T-helper 1 cell treated with Interleukin-12 subunit alpha and Interleukin-12 subunit beta and Interleukin-4 antibody, amounts not matched to agents 30 μg/mL and 1 μg/mL, for 36 hours (primary cell): ENCODE measurements at regions not wholly inside any gene's neighbourhood (a gene's known extent, or its start where the extent isn't known, plus 50 kb on each side); places are given as distances from the start of the nearest gene placed in this dataset.

Experiments
- H3K27ac Mint-ChIP-seq: one replicate; pipeline ENCODE4 v1.8.0; 2021; ENCODE audit warnings: mild to moderate bottlenecking, mixed read lengths
- H3K27me3 Mint-ChIP-seq: one replicate; pipeline ENCODE4 v1.8.0; 2021; ENCODE audit warnings: low read depth, mixed read lengths
- H3K36me3 Mint-ChIP-seq: one replicate; pipeline ENCODE4 v1.8.0; 2021; ENCODE audit warnings: low read depth, mixed read lengths
- H3K4me1 Mint-ChIP-seq: one replicate; pipeline ENCODE4 v1.8.0; 2021; ENCODE audit warnings: low read depth, mixed read lengths
- H3K4me3 Mint-ChIP-seq: one replicate; pipeline ENCODE4 v1.8.0; 2021; ENCODE audit warnings: mild to moderate bottlenecking, moderate library complexity, mixed read lengths
- H3K9me3 Mint-ChIP-seq: one replicate; pipeline ENCODE4 v1.8.0; 2021; ENCODE audit warnings: mixed read lengths

DNA sequence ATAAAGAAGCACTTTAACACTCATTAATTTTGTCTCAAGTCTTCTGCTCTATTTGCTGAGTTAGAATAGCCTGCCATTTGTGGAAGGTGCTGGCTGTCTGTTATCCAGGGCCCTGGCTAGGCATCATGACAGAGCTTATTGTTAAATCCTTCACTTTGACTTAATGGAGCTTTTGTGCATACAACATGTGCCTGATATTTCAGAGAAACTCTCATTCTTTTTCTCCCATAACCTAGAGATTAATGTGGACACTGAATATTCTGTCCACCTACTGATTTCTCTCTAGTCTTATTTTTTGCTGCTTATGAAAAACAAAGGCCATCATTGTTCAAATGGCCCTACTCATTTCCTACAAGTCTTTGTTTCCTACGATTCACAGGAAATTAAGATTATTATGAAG, 383.1 kb upstream of the HTR2A start:
- Mint-ChIP-seq H3K4me3 (no peak overlapping the region), H3K36me3 (no peaks in the 10 kb centered on the region), H3K9me3 (no peaks in the 10 kb centered on the region), H3K27ac (no peak overlapping the region), H3K27me3 (no peaks in the 10 kb centered on the region), H3K4me1 (no peaks in the 10 kb centered on the region)

DNA sequence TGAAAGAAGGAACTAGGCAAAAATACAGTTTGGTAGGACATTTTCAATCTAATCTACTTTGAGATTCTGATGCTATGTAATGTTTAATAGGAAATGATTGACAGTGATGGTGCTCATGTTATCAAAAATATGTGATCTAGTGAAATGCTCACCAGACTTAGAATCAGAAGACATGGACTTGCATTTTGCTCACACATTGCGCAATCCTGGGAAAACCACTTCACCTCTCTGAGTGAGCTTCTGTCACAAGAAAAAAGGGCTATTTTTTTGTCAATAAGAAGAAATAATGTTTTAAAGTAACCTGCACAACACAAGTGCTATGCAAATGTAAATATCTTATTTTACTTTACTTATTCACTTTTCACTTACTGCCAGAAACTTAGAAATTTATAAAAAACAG, 380.9 kb upstream of the HTR2A start:
- Mint-ChIP-seq H3K4me1 (no peaks in the 10 kb centered on the region), H3K27ac (no peak overlapping the region), H3K4me3 (no peak overlapping the region), H3K27me3 (no peaks in the 10 kb centered on the region), H3K9me3 (no peaks in the 10 kb centered on the region), H3K36me3 (no peaks in the 10 kb centered on the region)

DNA sequence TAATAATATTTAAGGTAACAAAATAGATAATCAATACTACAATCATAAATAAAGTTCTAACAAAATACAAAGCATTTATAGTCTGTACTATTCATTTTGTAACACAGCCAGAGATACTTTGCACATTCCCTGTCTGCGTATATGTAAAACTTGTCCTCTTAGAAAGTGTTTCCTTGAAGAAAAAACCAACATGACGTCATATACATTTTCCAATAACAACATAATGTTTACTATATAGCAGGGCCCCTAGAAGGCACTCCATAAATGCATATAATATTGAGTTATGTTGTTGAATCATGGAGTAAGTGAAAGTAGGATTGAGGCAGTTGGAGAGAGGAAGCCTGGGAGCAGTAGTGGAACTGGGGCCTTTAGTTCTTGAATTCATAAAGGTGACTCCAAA, 371.4 kb upstream of the HTR2A start:
- H3K27me3 Mint-ChIP-seq: no peaks in the 10 kb centered on the region
- no peak overlapping the region for H3K27ac Mint-ChIP-seq
- no peaks in the 10 kb centered on the region for H3K36me3 Mint-ChIP-seq
- no peak overlapping the region for H3K4me3 Mint-ChIP-seq
- H3K4me1 Mint-ChIP-seq: no peaks in the 10 kb centered on the region
- H3K9me3 Mint-ChIP-seq: no peaks in the 10 kb centered on the region

DNA sequence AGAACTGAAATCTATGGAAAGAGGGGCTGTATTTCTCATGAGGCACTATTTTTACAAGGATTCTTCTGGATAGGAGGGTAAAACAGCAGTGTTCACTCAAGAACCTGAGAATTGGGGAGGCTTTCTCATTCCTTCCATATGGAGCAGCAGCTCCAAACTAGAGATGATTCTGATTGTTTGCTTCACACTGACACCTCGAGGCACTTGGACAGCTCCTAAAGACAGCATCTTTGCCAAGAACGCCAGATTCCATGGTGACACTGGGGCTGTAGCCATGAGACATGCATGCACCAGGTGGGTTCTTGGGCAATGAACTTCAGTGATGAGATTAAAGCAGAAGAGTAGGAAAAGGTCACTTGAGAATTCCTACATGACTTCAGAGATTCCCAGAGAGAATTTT, 361.5 kb upstream of the HTR2A start:
- Mint-ChIP-seq H3K9me3 (no peaks in the 10 kb centered on the region), H3K27me3 (no peaks in the 10 kb centered on the region), H3K4me1 (no peaks in the 10 kb centered on the region), H3K27ac (no peak overlapping the region), H3K4me3 (no peak overlapping the region), H3K36me3 (no peaks in the 10 kb centered on the region)

DNA sequence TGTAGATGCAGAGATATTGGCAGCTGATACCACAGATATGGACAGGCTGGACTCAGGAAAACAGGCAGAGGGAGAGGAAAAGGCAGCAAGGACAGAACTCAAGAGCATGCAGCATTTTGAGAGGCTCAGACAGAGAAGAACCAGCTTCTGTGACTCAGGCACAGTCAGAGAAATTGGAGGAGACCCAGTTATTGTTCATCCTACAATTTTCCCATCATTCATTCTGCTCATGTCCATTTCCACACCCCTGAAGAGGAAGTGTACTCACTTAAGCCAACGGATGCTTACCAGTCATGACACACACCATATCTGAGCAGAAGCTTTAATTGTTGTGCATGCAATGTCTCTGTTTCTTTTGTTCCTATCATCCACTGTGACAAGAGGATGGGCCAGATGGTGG, 359.8 kb upstream of the HTR2A start:
- no peaks in the 10 kb centered on the region for H3K4me1 Mint-ChIP-seq
- no peak overlapping the region for H3K4me3 Mint-ChIP-seq
- no peak overlapping the region for H3K27ac Mint-ChIP-seq
- no peaks in the 10 kb centered on the region for H3K27me3 Mint-ChIP-seq
- H3K36me3 Mint-ChIP-seq: no peaks in the 10 kb centered on the region
- H3K9me3 Mint-ChIP-seq: no peaks in the 10 kb centered on the region

DNA sequence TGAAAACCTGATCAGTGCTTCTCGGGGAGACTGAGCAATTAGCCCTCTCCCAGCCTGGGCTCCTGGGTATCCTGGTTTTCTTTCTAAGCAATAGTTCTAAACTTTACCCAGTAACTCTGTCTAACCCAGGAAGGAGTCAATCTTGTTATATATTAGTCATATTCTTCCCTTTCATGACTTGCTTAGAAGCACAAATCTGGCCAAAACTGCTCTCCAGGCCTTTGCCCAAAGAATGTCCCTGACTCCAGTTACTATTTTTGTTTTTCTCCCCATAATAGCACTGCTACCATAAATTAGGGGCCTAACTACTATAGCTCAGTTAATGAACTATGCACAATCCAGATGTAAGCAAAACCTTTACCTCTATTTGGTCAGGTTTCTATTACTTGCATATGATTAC, 355.8 kb upstream of the HTR2A start:
- Mint-ChIP-seq H3K4me3 (no peak overlapping the region), H3K4me1 (no peaks in the 10 kb centered on the region), H3K9me3 (no peaks in the 10 kb centered on the region), H3K36me3 (no peaks in the 10 kb centered on the region), H3K27me3 (no peaks in the 10 kb centered on the region), H3K27ac (no peak overlapping the region)

DNA sequence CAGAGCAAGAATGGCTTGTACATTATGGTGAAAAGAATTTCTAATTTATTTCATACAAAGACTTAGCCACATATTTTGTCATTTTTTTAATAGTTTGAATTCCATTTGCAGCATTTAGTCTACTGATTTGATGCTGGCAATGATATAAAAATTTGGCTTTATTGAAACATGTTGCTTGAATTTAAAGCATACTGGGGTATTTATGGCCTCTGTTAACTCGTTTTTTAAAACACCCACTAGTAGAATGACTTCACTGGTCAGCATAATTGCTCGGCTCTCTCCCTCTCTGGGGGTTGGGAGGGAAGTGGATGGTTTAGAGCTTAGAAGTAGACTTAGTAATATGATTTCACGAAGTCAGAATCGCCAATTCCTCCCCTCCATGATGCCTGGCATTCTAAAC, 354.9 kb upstream of the HTR2A start:
- Mint-ChIP-seq H3K27ac (no peak overlapping the region), H3K36me3 (no peaks in the 10 kb centered on the region), H3K4me3 (no peak overlapping the region), H3K27me3 (no peaks in the 10 kb centered on the region), H3K9me3 (no peaks in the 10 kb centered on the region), H3K4me1 (no peaks in the 10 kb centered on the region)

DNA sequence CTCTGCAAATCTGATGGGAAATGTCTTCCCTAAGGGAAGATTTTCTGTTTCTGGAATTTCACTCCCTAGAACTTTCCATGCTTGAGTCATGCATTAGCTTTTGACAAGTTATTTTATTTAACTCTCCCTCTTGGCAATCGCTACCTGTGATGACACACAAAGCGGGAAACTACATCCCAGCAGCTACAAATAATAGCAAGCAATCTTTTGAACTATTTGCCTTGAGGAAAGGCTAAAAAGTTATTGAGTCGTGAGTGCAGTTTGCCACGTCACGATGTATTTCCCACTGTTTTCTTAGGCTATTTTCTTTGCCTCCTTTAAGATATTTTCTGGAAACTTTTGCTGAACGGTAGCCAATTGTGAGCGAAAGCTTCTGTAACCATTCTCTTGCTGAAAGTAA, 353.3 kb upstream of the HTR2A start:
- Mint-ChIP-seq H3K27ac (no peak overlapping the region), H3K9me3 (no peaks in the 10 kb centered on the region), H3K36me3 (no peaks in the 10 kb centered on the region), H3K27me3 (no peaks in the 10 kb centered on the region), H3K4me1 (no peaks in the 10 kb centered on the region), H3K4me3 (no peak overlapping the region)

DNA sequence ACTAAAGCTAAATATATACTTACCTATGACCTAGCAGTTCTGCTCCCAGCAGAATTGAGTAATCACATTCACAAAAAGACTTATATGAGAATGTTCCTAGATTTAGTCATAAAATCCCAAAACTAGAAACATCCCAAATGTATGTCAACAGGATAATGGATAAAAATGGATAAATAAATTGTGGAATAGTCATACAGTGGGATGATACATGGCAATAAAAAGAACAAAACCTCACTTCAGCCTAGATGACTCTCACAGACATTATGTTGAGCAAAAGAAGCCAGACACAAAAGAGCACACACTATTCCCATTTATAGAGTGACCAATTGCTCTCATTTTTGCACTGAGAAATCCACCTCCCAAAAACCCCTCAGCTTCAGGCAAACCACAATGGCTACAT, 352.4 kb upstream of the HTR2A start:
- H3K36me3 Mint-ChIP-seq: no peaks in the 10 kb centered on the region
- H3K4me1 Mint-ChIP-seq: no peaks in the 10 kb centered on the region
- no peak overlapping the region for H3K27ac Mint-ChIP-seq
- no peaks in the 10 kb centered on the region for H3K27me3 Mint-ChIP-seq
- no peak overlapping the region for H3K4me3 Mint-ChIP-seq
- no peaks in the 10 kb centered on the region for H3K9me3 Mint-ChIP-seq

DNA sequence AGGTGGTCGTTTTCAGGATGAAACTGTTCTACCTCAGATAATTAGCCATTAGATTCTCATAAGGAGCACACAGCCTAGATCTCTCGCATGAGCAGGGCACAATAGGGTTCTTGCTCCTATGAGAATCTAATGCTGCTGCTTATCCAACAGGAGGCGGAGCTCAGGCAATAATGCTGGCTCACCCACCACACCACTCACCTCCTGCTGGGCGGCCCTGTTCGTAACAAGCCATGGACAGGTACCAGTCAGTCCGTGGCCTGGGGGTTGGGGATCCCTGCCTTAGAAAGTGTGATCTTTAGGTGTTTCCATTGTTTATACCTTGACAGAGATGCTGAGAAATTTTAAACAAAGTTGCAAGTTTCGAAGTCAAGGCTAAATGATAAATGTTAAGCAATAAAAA, 344.6 kb upstream of the HTR2A start:
- Mint-ChIP-seq H3K27ac (no peak overlapping the region), H3K4me1 (no peaks in the 10 kb centered on the region), H3K36me3 (no peaks in the 10 kb centered on the region), H3K9me3 (no peaks in the 10 kb centered on the region), H3K4me3 (no peak overlapping the region), H3K27me3 (no peaks in the 10 kb centered on the region)

DNA sequence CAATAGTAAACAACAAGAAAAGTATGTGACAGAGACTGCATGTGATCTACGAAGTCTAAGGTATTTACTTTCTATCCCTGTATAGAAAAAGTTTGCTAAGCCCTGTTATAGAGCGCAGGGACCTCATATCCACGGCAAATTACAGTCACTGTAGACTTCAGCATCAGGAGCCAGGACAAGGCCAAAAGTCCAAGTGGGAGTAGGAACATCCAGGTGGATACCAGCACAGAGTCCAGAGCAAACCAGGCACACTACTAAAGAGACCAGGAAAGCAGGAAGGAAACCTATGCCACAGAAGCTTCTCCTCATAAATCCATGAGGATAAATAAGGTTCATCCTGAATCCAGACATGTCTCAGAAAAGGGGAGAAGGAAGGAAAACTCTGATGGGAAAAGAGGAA, 342.2 kb upstream of the HTR2A start:
- H3K4me1 Mint-ChIP-seq: no peaks in the 10 kb centered on the region
- H3K27ac Mint-ChIP-seq: no peak overlapping the region
- H3K27me3 Mint-ChIP-seq: no peaks in the 10 kb centered on the region
- H3K9me3 Mint-ChIP-seq: no peaks in the 10 kb centered on the region
- no peaks in the 10 kb centered on the region for H3K36me3 Mint-ChIP-seq
- no peak overlapping the region for H3K4me3 Mint-ChIP-seq

DNA sequence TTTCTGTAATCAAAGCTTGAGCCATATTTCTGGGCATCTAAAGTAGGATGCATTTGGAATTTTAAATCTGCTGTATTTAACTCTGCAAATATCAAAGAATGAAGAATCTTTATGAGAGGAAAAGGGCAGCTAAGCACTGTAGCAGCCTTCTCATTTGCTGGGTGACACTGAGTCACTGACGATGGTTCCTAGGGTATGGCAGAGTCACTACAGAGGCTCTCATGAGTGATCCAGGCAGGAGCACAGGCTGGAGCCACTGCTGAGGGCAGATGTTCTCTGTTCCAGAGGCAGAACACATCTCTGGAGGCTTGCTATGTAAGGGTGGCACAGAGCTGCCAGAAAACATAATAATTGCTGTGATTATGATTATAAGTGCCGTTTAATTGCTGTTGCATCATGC, 340.7 kb upstream of the HTR2A start:
- Mint-ChIP-seq H3K9me3 (no peaks in the 10 kb centered on the region), H3K36me3 (no peaks in the 10 kb centered on the region), H3K4me3 (no peak overlapping the region), H3K4me1 (no peaks in the 10 kb centered on the region), H3K27ac (no peak overlapping the region), H3K27me3 (no peaks in the 10 kb centered on the region)

DNA sequence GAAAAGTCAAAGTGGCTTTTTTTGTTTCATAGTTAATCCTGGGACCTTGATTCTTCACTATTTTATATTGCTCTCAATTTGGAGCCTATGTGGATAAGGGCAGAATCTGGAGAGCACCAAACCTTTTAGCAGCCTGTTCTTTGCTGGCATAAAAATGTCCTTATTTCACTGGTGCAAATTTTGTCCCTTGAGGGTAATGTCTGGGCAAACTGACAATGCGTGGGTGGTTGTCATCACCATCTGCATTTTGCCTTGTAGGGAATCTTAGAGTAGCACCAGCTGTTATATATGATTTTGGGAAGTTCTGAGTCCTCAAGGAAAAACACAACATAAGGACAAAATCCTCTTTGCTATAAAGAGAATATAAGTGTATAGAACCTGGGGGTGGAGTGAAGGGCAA, 336.9 kb upstream of the HTR2A start:
- Mint-ChIP-seq H3K4me1 (no peaks in the 10 kb centered on the region), H3K27ac (no peak overlapping the region), H3K36me3 (no peaks in the 10 kb centered on the region), H3K9me3 (peaks cover 10% of the 10 kb centered on the region), H3K27me3 (no peaks in the 10 kb centered on the region), H3K4me3 (no peak overlapping the region)

DNA sequence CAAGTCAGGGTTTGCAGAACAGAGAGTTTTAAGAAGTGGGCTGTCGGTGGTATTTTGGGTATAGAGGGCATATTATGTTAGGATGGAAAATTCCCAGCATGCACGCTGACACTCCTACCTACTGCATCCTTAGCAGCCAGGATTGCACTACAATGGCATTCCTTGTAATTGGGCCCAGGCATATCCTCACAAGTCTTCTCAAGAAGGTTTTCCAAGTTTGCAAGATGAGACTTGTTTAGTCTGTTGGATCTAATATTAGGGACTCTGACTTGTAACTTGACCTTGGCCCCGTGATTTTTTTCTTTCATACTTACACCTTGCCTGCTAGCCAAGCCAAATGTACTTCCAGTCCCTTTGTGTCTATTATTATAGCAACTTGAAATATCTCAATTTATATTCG, 335.7 kb upstream of the HTR2A start:
- Mint-ChIP-seq H3K27ac (no peak overlapping the region), H3K4me1 (no peaks in the 10 kb centered on the region), H3K36me3 (no peaks in the 10 kb centered on the region)

DNA sequence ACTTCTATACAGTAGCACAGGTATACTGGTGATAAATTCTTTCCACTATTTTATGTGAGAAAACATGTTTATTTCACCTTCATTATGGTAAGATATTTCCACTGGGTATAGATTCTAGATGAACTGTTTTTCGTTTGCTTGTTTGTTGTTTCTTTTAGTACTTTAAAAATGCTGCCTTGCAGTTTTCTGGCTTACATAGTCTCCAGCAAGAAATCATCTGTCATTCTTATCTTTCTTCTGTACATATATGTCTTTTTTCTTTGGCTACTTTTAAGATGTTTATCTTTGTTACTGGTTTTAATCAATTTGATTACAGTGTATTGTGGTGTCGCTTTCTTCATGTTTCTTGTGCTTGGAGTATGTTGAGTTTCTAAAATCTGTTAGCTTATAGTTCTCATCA, 333.3 kb upstream of the HTR2A start:
- no peaks in the 10 kb centered on the region for H3K36me3 Mint-ChIP-seq
- no peaks in the 10 kb centered on the region for H3K4me1 Mint-ChIP-seq
- peaks cover 10% of the 10 kb centered on the region for H3K9me3 Mint-ChIP-seq
- H3K27me3 Mint-ChIP-seq: no peaks in the 10 kb centered on the region
- H3K4me3 Mint-ChIP-seq: no peak overlapping the region
- H3K27ac Mint-ChIP-seq: no peak overlapping the region

More for the DNA sequence above, 335.7 kb upstream of the HTR2A start:
- H3K4me3 Mint-ChIP-seq: no peak overlapping the region
- H3K9me3 Mint-ChIP-seq: peaks cover 10% of the 10 kb centered on the region
- no peaks in the 10 kb centered on the region for H3K27me3 Mint-ChIP-seq

DNA sequence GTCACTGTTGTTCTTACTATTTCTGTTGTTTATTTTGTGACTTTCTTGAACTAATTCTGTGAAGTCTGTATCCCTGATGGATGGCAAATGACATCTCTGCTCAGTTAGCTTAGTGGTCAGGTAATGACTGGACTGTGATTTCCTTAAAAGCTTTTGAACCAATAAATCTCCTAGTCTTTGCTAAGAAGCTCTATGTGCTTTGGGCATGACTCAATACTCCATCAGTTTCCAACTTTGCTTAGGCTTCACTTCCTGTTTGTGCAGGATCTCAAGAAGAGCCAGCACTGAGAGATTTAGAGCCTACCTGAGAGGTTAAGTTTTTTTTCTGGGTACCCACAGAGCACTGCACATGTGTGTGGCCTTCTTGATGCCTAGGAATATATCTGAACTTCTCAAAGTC, 329.7 kb upstream of the HTR2A start:
- Mint-ChIP-seq H3K36me3 (no peaks in the 10 kb centered on the region), H3K4me3 (no peak overlapping the region), H3K27me3 (no peaks in the 10 kb centered on the region), H3K27ac (no peak overlapping the region), H3K9me3 (peaks cover 10% of the 10 kb centered on the region), H3K4me1 (no peaks in the 10 kb centered on the region)
